GM23338 (cell line): ENCODE measurements at regions not wholly inside any gene's neighbourhood (a gene's known extent, or its start where the extent isn't known, plus 50 kb on each side); places are given as distances from the start of the nearest gene placed in this dataset.

Source experiments
- ATAC-seq: fragments of 200-7000 bp; cut with Tn5 transposase; 3 replicates; pipeline ENCODE4 v1.9.1; 2020
- DNase-seq: peaks from one replicate; pipeline ENCODE4 v3.0.0-alpha.2; 2015; ENCODE audit warnings: low spot score
- H2AFZ ChIP-seq: fragments of 200-600 bp; sonication (generic); 2 replicates; pipeline ENCODE4 v1.8.0; 2016; ENCODE audit warnings: antibody characterized with exemption, mild to moderate bottlenecking, moderate library complexity
- H3F3A ChIP-seq: fragments of 200-600 bp; sonication (generic); replicated peaks from 2 replicates; pipeline ENCODE4 v1.8.0; 2017; ENCODE audit warnings: antibody characterized with exemption, mixed run types, low read depth
- H3K27ac ChIP-seq: fragments of 200-600 bp; sonication (generic); 2 replicates; pipeline ENCODE4 v1.6.1; 2016; ENCODE audit warnings: low read depth
- H3K27me3 ChIP-seq: fragments of 200-600 bp; sonication (generic); 2 replicates; pipeline ENCODE4 v1.8.0; 2016; ENCODE audit warnings: mild to moderate bottlenecking, mixed run types, moderate library complexity; ENCODE audit not compliant: insufficient read depth
- H3K36me3 ChIP-seq: fragments of 200-600 bp; sonication (generic); 2 replicates; pipeline ENCODE4 v1.8.0; 2016; ENCODE audit warnings: mild to moderate bottlenecking; ENCODE audit not compliant: insufficient read depth
- H3K4me1 ChIP-seq: fragments of 200-600 bp; sonication (generic); 2 replicates; pipeline ENCODE4 v1.8.0; 2016; ENCODE audit warnings: mild to moderate bottlenecking, moderate library complexity; ENCODE audit not compliant: insufficient read depth
- H3K4me2 ChIP-seq: fragments of 200-600 bp; sonication (generic); 2 replicates; pipeline ENCODE4 v1.7.1; 2017; ENCODE audit warnings: mixed run types
- H3K4me3 ChIP-seq: fragments of 200-600 bp; sonication (generic); 2 replicates; pipeline ENCODE4 v1.6.1; 2016; ENCODE audit warnings: mixed run types
- H3K79me2 ChIP-seq: fragments of 200-600 bp; sonication (generic); replicated peaks from 2 replicates; pipeline ENCODE4 v1.8.0; 2017; ENCODE audit warnings: mild to moderate bottlenecking; ENCODE audit not compliant: insufficient read depth
- H3K9me2 ChIP-seq: fragments of 200-600 bp; sonication (generic); 2 replicates; pipeline ENCODE4 v1.8.0; 2017; ENCODE audit not compliant: insufficient read depth
- H4K20me1 ChIP-seq: fragments of 200-600 bp; sonication (generic); replicated peaks from 2 replicates; pipeline ENCODE4 v1.8.0; 2017; ENCODE audit warnings: mild to moderate bottlenecking; ENCODE audit not compliant: insufficient read depth
- H3K27ac Mint-ChIP-seq: 2 replicates; pipeline ENCODE4 v1.8.0; 2020; ENCODE audit warnings: inconsistent platforms, mild to moderate bottlenecking, moderate library complexity, mixed read lengths
- H3K27me3 Mint-ChIP-seq: 3 replicates; pipeline ENCODE4 v1.8.0; 2022; ENCODE audit warnings: low read depth, mild to moderate bottlenecking, moderate library complexity, mixed read lengths, inconsistent platforms; ENCODE audit not compliant: insufficient read depth, poor library complexity
- H3K36me3 Mint-ChIP-seq: 3 replicates; pipeline ENCODE4 v1.8.0; 2021; ENCODE audit warnings: low read depth, mild to moderate bottlenecking, inconsistent platforms, moderate library complexity, mixed read lengths
- H3K4me1 Mint-ChIP-seq: 3 replicates; pipeline ENCODE4 v1.8.0; 2020; ENCODE audit warnings: mild to moderate bottlenecking, inconsistent platforms, mixed read lengths
- H3K4me3 Mint-ChIP-seq: 3 replicates; pipeline ENCODE4 v1.8.0; 2021; ENCODE audit warnings: moderate library complexity, mild to moderate bottlenecking, inconsistent platforms, mixed read lengths
- H3K9me3 Mint-ChIP-seq: 3 replicates; pipeline ENCODE4 v1.8.0; 2020; ENCODE audit warnings: moderate library complexity, mild to moderate bottlenecking, inconsistent platforms, mixed read lengths
- CREB1 ChIP-seq: fragments of 250-450 bp; sonication (Bioruptor Pico); IDR thresholded peaks from 2 replicates; pipeline ENCODE4 v1.5.0; 2020; ENCODE audit warnings: low read depth, mild to moderate bottlenecking, moderate library complexity
- EZH2phosphoT487 ChIP-seq: fragments of 200-600 bp; sonication (generic); IDR thresholded peaks from one replicate; pipeline ENCODE4 v1.8.1; 2018; ENCODE audit warnings: antibody characterized with exemption; ENCODE audit not compliant: unreplicated experiment
- JUNB ChIP-seq: IDR thresholded peaks from one replicate; pipeline ENCODE4 v1.6.1; 2016; ENCODE audit warnings: antibody characterized with exemption; ENCODE audit not compliant: unreplicated experiment
- NANOG ChIP-seq: IDR thresholded peaks from 2 replicates; pipeline ENCODE4 v1.6.1; 2016; ENCODE audit warnings: antibody characterized with exemption, borderline replicate concordance
- POLR2AphosphoS5 ChIP-seq: IDR thresholded peaks from 2 replicates; pipeline ENCODE4 v1.6.1; 2016; ENCODE audit warnings: antibody characterized with exemption, low read depth
- STAT1 ChIP-seq: IDR thresholded peaks from one replicate; pipeline ENCODE4 v1.6.1; 2016; ENCODE audit warnings: antibody characterized with exemption; ENCODE audit not compliant: unreplicated experiment
- ZNF114 ChIP-seq: fragments of 250-450 bp; sonication (Bioruptor Pico); IDR thresholded peaks from 2 replicates; pipeline ENCODE4 v1.5.0; 2020; ENCODE audit warnings: mild to moderate bottlenecking, moderate library complexity
- ZNF331 ChIP-seq: fragments of 250-450 bp; sonication (Bioruptor Pico); IDR thresholded peaks from 2 replicates; pipeline ENCODE4 v1.5.0; 2020; ENCODE audit warnings: low read depth, mild to moderate bottlenecking, moderate library complexity
- TF ChIP-seq, protein P1 (sequence below), 2 experiments: fragments of 200-600 bp in 1 of 2; sonication (generic) in 1 of 2; conservative IDR thresholded peaks; 2 replicates each; pipeline versions ENCODE4 v1.5.1 to v1.6.1; 2016 to 2017; ENCODE audit warnings: antibody characterized with exemption in 2 of 2, low read depth in 2 of 2, mild to moderate bottlenecking in 2 of 2, moderate library complexity in 1 of 2
- TF ChIP-seq, protein P2 (sequence below): IDR thresholded peaks from 2 replicates; pipeline ENCODE4 v1.6.1; 2016; ENCODE audit warnings: antibody characterized with exemption
- TF ChIP-seq, protein P3 (sequence below): IDR thresholded peaks from one replicate; pipeline ENCODE4 v1.6.1; 2018; ENCODE audit warnings: antibody characterized with exemption; ENCODE audit not compliant: unreplicated experiment

DNA sequence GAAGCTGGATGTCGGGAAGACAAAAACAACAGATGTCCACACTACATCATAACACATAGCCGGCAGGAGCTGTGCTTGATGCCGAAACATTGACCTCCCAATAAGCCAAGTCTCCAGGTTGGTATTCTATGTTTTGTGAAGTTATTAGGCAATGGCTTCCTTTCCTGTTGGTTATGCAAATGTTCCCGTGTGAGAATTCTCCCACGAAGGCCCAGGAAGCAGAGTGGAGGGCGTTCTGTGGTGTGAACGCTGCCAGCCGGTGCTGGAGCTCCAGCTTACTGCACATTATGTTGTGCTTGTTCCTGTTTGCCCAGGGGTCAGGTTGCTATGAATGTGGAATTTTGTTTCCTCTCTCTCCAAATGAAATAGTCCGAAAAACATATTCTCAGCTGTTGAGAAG, 156.4 kb upstream of the HMGA2 start:
- no peak overlapping the region for H3K4me3 ChIP-seq
- H3K4me1 Mint-ChIP-seq: peaks cover 12% of the 10 kb centered on the region
- no peak overlapping the region for H3K27ac Mint-ChIP-seq
- no peak overlapping the region for H3K4me3 Mint-ChIP-seq
- no peaks in the 10 kb centered on the region for H3K9me2 ChIP-seq
- no peaks in the 10 kb centered on the region for H3K36me3 ChIP-seq
- no peaks in the 10 kb centered on the region for H3K79me2 ChIP-seq
- H3K27ac ChIP-seq: no peak overlapping the region
- ATAC-seq: no peak
- no peak for TF ChIP-seq NANOG
- H2AFZ ChIP-seq: peak overlapping the region; percentile 49; the same call in 1 of the 2 replicates
- H4K20me1 ChIP-seq: no peaks in the 10 kb centered on the region
- no peak for DNase-seq
- no peaks in the 10 kb centered on the region for H3F3A ChIP-seq
- 0 out of 2 replicates have a peak overlapping the region, but pooled peaks have one; percentile 51 for H3K4me2 ChIP-seq
- peaks cover 16% of the 10 kb centered on the region for H3K9me3 Mint-ChIP-seq
- H3K27me3 ChIP-seq: no peaks in the 10 kb centered on the region
- peaks cover 12% of the 10 kb centered on the region; the same call in 1 of the 2 replicates for H3K4me1 ChIP-seq
- H3K36me3 Mint-ChIP-seq: peaks cover 8% of the 10 kb centered on the region; the same call in 1 of the 3 replicates
- H3K27me3 Mint-ChIP-seq: peaks cover 4% of the 10 kb centered on the region

DNA sequence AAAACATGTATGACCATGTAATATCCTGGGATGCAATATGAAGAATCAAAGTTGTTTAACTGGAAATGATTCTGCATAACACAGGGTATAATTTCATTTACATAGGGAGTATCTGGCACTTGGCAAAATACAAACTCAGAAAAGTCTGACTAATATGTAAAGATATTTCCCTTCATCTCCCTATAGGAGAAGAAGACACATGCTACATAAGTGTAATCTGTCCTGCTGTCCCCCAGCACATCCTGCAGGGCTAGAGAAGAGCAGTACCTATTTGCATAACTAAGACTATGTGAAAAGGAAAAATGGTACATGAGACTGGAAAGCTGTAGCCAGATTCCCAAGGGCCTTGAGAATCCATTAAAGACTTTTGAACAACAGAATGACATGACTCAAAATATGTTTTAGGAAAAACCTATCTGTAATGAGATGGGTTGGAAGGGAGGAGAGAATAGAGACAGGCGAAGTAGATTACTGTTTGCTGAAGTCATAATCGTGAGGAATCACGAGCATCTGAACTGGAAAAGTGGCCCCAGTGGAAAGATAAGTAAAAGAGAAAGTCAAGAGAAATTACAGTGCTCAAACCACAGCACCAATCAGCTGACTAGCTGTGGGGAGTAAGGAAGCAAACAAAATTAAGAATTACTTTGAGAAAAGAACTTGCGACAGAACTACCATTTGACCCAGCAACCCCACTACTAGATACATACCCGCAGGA, 155.1 kb upstream of the HMGA2 start:
- Histone ChIP-seq H3K79me2 (no peaks in the 10 kb centered on the region), H3K9me2 (no peaks in the 10 kb centered on the region), H3K27ac (no peak overlapping the region), H3F3A (no peaks in the 10 kb centered on the region), H3K36me3 (no peaks in the 10 kb centered on the region), H2AFZ (0 out of 2 replicates have a peak overlapping the region, but pooled peaks have one; percentile 49), H3K4me1 (peaks cover 12% of the 10 kb centered on the region; the same call in 1 of the 2 replicates), H4K20me1 (no peaks in the 10 kb centered on the region), H3K4me3 (no peak overlapping the region), H3K4me2 (no peak overlapping the region), H3K27me3 (no peaks in the 10 kb centered on the region)
- Mint-ChIP-seq H3K4me1 (peaks cover 12% of the 10 kb centered on the region), H3K36me3 (peaks cover 8% of the 10 kb centered on the region; the same call in 1 of the 3 replicates), H3K27me3 (peaks cover 2% of the 10 kb centered on the region), H3K4me3 (no peak overlapping the region), H3K27ac (no peak overlapping the region), H3K9me3 (peaks cover 9% of the 10 kb centered on the region)
- no peak for ATAC-seq
- no peak for DNase-seq
- TF ChIP-seq ZNF331 (no peak), STAT1 (no peak), CREB1 (CRISPR knock-in tag) (no peak), EZH2phosphoT487 (no peak), JUNB (no peak), POLR2AphosphoS5 (no peak), ZNF114 (no peak), NANOG (no peak)
- TF ChIP-seq, protein P1, sequence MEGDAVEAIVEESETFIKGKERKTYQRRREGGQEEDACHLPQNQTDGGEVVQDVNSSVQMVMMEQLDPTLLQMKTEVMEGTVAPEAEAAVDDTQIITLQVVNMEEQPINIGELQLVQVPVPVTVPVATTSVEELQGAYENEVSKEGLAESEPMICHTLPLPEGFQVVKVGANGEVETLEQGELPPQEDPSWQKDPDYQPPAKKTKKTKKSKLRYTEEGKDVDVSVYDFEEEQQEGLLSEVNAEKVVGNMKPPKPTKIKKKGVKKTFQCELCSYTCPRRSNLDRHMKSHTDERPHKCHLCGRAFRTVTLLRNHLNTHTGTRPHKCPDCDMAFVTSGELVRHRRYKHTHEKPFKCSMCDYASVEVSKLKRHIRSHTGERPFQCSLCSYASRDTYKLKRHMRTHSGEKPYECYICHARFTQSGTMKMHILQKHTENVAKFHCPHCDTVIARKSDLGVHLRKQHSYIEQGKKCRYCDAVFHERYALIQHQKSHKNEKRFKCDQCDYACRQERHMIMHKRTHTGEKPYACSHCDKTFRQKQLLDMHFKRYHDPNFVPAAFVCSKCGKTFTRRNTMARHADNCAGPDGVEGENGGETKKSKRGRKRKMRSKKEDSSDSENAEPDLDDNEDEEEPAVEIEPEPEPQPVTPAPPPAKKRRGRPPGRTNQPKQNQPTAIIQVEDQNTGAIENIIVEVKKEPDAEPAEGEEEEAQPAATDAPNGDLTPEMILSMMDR (conservative IDR thresholded peaks at IDR 0.05; ENCODE audit: low read depth in 2 of 2): no peak
- TF ChIP-seq, protein P2, sequence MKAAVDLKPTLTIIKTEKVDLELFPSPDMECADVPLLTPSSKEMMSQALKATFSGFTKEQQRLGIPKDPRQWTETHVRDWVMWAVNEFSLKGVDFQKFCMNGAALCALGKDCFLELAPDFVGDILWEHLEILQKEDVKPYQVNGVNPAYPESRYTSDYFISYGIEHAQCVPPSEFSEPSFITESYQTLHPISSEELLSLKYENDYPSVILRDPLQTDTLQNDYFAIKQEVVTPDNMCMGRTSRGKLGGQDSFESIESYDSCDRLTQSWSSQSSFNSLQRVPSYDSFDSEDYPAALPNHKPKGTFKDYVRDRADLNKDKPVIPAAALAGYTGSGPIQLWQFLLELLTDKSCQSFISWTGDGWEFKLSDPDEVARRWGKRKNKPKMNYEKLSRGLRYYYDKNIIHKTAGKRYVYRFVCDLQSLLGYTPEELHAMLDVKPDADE: no peak
- TF ChIP-seq, protein P3, sequence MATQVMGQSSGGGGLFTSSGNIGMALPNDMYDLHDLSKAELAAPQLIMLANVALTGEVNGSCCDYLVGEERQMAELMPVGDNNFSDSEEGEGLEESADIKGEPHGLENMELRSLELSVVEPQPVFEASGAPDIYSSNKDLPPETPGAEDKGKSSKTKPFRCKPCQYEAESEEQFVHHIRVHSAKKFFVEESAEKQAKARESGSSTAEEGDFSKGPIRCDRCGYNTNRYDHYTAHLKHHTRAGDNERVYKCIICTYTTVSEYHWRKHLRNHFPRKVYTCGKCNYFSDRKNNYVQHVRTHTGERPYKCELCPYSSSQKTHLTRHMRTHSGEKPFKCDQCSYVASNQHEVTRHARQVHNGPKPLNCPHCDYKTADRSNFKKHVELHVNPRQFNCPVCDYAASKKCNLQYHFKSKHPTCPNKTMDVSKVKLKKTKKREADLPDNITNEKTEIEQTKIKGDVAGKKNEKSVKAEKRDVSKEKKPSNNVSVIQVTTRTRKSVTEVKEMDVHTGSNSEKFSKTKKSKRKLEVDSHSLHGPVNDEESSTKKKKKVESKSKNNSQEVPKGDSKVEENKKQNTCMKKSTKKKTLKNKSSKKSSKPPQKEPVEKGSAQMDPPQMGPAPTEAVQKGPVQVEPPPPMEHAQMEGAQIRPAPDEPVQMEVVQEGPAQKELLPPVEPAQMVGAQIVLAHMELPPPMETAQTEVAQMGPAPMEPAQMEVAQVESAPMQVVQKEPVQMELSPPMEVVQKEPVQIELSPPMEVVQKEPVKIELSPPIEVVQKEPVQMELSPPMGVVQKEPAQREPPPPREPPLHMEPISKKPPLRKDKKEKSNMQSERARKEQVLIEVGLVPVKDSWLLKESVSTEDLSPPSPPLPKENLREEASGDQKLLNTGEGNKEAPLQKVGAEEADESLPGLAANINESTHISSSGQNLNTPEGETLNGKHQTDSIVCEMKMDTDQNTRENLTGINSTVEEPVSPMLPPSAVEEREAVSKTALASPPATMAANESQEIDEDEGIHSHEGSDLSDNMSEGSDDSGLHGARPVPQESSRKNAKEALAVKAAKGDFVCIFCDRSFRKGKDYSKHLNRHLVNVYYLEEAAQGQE: no peak
